Mesodermal cell (in vitro differentiated cells): ENCODE measurements at regions not wholly inside any gene's neighbourhood (a gene's known extent, or its start where the extent isn't known, plus 50 kb on each side); places are given as distances from the start of the nearest gene placed in this dataset.

ENCODE experiments used
- H3K27ac ChIP-seq: 2 replicates; pipeline ENCODE4 v1.7.0; 2013; ENCODE audit warnings: mild to moderate bottlenecking, low read depth, low read length, moderate library complexity; ENCODE audit not compliant: severe bottlenecking
- H3K36me3 ChIP-seq: 2 replicates; pipeline ENCODE4 v1.7.1; 2013; ENCODE audit warnings: mild to moderate bottlenecking, low read length, moderate library complexity; ENCODE audit not compliant: control insufficient read depth, insufficient read depth
- H3K4me1 ChIP-seq: one replicate; pipeline ENCODE4 v1.7.1; 2013; ENCODE audit warnings: mild to moderate bottlenecking, low read length; ENCODE audit not compliant: insufficient read depth, control insufficient read depth, poor library complexity, severe bottlenecking
- H3K4me3 ChIP-seq: 2 replicates; pipeline ENCODE4 v1.7.0; 2013; ENCODE audit warnings: low read length, control low read depth, mild to moderate bottlenecking; ENCODE audit not compliant: insufficient read depth, poor library complexity, severe bottlenecking; ENCODE audit errors: extremely low read depth
- H3K9me3 ChIP-seq: 2 replicates; pipeline ENCODE4 v1.7.1; 2013; ENCODE audit warnings: mild to moderate bottlenecking, low read length, moderate library complexity; ENCODE audit not compliant: control insufficient read depth
- WGBS, 2 experiments: methylation state at CpG; one replicate each; pipeline ENCODE4 v1.1.5; 2013; ENCODE audit warnings: missing lambda C conversion rate in 2 of 2; ENCODE audit not compliant: insufficient coverage in 2 of 2; 5-methylcytosine and 5-hydroxymethylcytosine counted together

GRCh38 chr2:133854603-133855200 lies 286.4 kb upstream of the NCKAP5 start:
- Histone ChIP-seq H3K27ac (no peak overlapping the region), H3K36me3 (no peaks in the 10 kb centered on the region), H3K4me1 (no peaks in the 10 kb centered on the region), H3K4me3 (no peak overlapping the region), H3K9me3 (peaks cover 8% of the 10 kb centered on the region)
- WGBS, 2 experiments: 89 to 100% methylated on average over 3 to 5 of the region's 5 CpGs

DNA sequence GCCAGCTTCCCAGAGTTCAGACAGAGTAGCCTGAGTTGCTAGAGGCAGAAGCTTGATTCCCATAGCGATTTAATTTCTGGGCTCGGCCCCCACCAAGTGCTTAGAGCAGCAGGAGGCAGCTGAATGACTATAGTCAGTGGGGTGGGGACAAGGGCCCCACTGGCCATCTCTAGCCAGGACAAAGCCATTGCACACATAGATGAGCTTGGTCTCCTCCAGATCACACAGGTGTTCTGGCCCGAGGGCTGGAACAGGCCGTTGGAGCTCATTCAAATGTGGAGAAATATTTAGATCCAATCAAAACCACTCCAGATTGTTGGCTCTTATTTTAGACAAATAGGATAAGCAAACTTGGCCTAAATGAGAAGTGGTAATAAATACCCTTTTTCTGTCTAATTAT lies 287.3 kb upstream of the NCKAP5 start:
- WGBS, 2 experiments: 70 to 93% methylated on average over 2 of the region's 4 CpGs
- Histone ChIP-seq H3K4me1 (no peaks in the 10 kb centered on the region), H3K27ac (no peak overlapping the region), H3K9me3 (peaks cover 8% of the 10 kb centered on the region), H3K4me3 (no peak overlapping the region), H3K36me3 (no peaks in the 10 kb centered on the region)

- Histone ChIP-seq H3K4me1 (no peaks in the 10 kb centered on the region), H3K27ac (no peak overlapping the region), H3K4me3 (no peak overlapping the region), H3K36me3 (no peaks in the 10 kb centered on the region), H3K9me3 (peaks cover 8% of the 10 kb centered on the region)
Observed at GRCh38 chr2:133856678-133857077, 288.4 kb upstream of the NCKAP5 start.

- no peaks in the 10 kb centered on the region for H3K4me1 ChIP-seq
- H3K36me3 ChIP-seq: no peaks in the 10 kb centered on the region
- H3K27ac ChIP-seq: no peak overlapping the region
- H3K4me3 ChIP-seq: no peak overlapping the region
- no peaks in the 10 kb centered on the region for H3K9me3 ChIP-seq
- WGBS, 2 experiments: 83 to 94% methylated on average over 5 to 6 of the region's 6 CpGs
Observed at GRCh38 chr2:133859578-133859977, 291.3 kb upstream of the NCKAP5 start.

- Histone ChIP-seq H3K36me3 (no peaks in the 10 kb centered on the region), H3K4me3 (no peak overlapping the region), H3K4me1 (no peaks in the 10 kb centered on the region), H3K27ac (no peak overlapping the region), H3K9me3 (no peaks in the 10 kb centered on the region)
- WGBS, 2 experiments: 92 to 100% methylated on average over 2 to 4 of the region's 4 CpGs
Observed at GRCh38 chr2:133862400-133862977, 294.2 kb upstream of the NCKAP5 start.

DNA sequence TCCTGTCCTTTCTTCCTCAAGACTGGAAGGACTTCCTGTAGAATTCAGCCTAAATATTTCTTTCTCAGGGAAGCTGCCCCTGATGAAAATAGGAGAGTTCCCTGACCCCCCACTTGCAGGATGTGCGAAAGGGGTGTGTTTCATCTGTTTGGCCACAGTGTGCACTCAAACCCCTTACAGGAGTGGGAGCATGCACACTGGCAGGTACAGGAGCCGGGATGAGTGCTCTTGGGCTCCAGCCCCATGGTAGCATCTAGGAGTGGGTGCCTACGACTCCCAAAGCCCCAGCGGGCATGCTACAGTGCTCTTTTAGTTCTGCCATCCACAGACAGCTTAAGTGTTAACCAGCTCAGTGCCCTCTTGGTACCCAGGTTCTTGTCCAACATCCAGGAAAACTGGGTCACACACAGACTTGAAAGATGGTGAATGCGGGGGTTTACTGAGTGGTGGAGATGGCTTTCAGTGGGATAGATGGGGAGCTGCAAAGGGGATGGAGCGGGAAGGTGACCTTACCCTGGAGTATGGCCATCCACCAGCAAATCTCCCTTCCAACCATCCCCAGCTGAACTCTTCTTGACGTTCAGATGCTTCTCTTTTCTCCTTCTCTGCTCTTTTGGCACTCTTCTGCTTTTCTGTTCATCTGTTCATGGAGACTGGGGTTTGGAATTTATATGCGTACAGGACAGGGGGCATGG lies 295.0 kb upstream of the NCKAP5 start:
- Histone ChIP-seq H3K4me3 (no peak overlapping the region), H3K4me1 (no peaks in the 10 kb centered on the region), H3K27ac (no peak overlapping the region), H3K9me3 (no peaks in the 10 kb centered on the region), H3K36me3 (no peaks in the 10 kb centered on the region)
- 95 to 96% methylated on average over 4 to 6 of the region's 8 CpGs for WGBS, 2 experiments

DNA sequence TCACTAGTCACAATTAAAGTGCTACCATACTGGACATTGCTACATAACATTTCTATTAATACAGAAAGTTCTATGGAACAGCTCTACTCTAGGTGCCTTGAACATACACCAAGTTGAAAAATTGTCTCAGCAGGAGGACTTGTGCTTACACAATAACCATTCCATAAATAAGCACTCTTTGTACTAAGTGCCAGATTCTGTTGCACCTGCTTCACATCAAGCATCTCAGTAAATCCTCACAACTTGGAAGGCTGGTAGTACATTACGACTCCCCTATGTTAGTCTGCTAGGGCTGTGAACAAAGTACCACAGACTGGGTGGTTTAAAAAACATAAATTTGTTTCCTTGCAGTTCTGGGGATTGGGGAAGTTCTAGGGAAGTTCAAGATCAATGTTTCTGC lies 296.9 kb upstream of the NCKAP5 start:
- Histone ChIP-seq H3K27ac (no peak overlapping the region), H3K36me3 (no peaks in the 10 kb centered on the region), H3K4me1 (no peaks in the 10 kb centered on the region), H3K4me3 (no peak overlapping the region), H3K9me3 (no peaks in the 10 kb centered on the region)
- WGBS, 2 experiments: no CpG with 5 or more reads among the region's 1 CpG

GRCh38 chr2:133867166-133867565 lies 298.9 kb upstream of the NCKAP5 start:
- no peaks in the 10 kb centered on the region for H3K9me3 ChIP-seq
- WGBS, 2 experiments: 100% methylated on average over 1 of the region's 2 CpGs; no CpG with 5 or more reads in 1 of the 2 experiments
- no peaks in the 10 kb centered on the region for H3K4me1 ChIP-seq
- no peak overlapping the region for H3K27ac ChIP-seq
- no peaks in the 10 kb centered on the region for H3K36me3 ChIP-seq
- H3K4me3 ChIP-seq: no peak overlapping the region

DNA sequence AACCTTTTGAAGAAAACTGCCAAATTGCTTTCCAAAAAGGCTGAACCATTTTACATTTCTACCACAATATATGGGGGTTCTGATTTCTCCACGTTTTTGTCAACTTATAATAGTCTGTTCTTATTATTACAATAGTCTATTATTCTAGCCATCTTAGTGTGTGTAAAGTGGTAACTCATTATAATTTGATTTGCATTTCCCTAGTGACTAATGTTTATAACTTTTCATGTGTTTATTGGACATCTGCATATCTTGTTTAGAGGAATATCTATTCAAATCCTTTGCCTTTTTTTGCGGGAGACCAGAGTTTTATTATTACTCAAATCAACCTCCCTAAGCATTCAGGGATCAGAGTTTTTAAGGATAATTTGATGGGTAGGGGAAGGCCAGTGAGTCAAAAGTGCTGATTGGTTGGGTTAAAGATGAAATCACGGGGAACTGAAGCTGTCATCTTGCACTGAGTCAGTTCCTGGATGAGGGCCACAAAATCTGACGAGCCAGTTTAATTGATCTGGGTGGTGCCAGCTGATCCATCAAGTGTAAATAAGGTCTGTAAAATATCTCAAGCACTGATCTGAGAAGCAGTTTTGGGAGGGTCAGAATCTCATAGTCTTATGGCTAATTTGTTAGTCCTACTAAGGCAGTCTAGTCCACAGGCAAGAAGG lies 303.4 kb upstream of the NCKAP5 start:
- Histone ChIP-seq H3K36me3 (no peaks in the 10 kb centered on the region), H3K9me3 (no peaks in the 10 kb centered on the region), H3K27ac (no peak overlapping the region), H3K4me1 (no peaks in the 10 kb centered on the region), H3K4me3 (no peak overlapping the region)
- WGBS, 2 experiments: 90 to 100% methylated on average over 2 of the region's 4 CpGs

- no peak overlapping the region for H3K4me3 ChIP-seq
- no peak overlapping the region for H3K27ac ChIP-seq
- WGBS, 2 experiments: 62 to 63% methylated on average over 2 of the region's 5 CpGs
- no peaks in the 10 kb centered on the region for H3K9me3 ChIP-seq
- H3K4me1 ChIP-seq: no peaks in the 10 kb centered on the region
- no peaks in the 10 kb centered on the region for H3K36me3 ChIP-seq
Observed at GRCh38 chr2:133878326-133878725, 310.1 kb upstream of the NCKAP5 start.

DNA sequence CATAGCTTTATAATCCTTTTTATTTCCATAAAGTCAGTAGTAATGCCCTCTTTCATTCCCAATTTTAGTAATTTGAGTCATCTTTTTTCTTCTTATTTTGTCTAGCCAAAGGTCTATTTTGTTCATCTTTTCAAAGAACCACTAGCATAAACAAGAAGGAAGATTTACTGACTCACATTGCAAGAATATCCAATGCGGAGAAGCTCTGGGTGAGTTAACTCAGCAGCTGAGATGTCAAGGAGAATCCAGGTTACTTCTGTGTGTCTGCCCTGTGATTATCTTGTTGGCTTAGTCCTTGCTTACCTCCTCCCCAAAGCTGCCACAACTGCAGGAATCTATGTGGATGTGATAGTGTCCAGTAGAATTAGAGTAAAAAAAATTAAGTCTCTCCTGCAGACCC lies 311.4 kb upstream of the NCKAP5 start:
- Histone ChIP-seq H3K9me3 (no peaks in the 10 kb centered on the region), H3K4me3 (no peak overlapping the region), H3K27ac (no peak overlapping the region), H3K36me3 (no peaks in the 10 kb centered on the region), H3K4me1 (no peaks in the 10 kb centered on the region)
- WGBS, 2 experiments: no CpG with 5 or more reads among the region's 1 CpG
